Astrocyte (in vitro differentiated cells and primary cell): ENCODE measurements at regions not wholly inside any gene's neighbourhood (a gene's known extent, or its start where the extent isn't known, plus 50 kb on each side); places are given as distances from the start of the nearest gene placed in this dataset.

Experiments
- DNase-seq: peaks from one replicate; pipeline ENCODE4 v3.0.0-alpha.2; 2010; ENCODE audit warnings: low read depth
- FAIRE-seq: peaks from 2 replicates; lab custom pipeline; 2011; peaks lifted over from hg19 to GRCh38; lab: Jason Lieb, UNC
- H2AFZ ChIP-seq: 2 replicates; pipeline ENCODE4 v1.6.0; 2012; ENCODE audit warnings: low read depth, low read length, inconsistent platforms
- H3K27ac ChIP-seq: 2 replicates; pipeline ENCODE4 v1.5.1; 2011; ENCODE audit warnings: low read depth, low read length, inconsistent platforms
- H3K27me3 ChIP-seq: 2 replicates; pipeline ENCODE4 v1.6.0; 2011; ENCODE audit warnings: low read length, inconsistent platforms; ENCODE audit not compliant: insufficient read depth
- H3K36me3 ChIP-seq: 2 replicates; pipeline ENCODE4 v1.5.1; 2011; ENCODE audit warnings: low read length, inconsistent platforms; ENCODE audit not compliant: insufficient read depth
- H3K4me1 ChIP-seq: 2 replicates; pipeline ENCODE4 v1.5.1; 2011; ENCODE audit warnings: low read length, inconsistent platforms; ENCODE audit not compliant: insufficient read depth
- H3K4me2 ChIP-seq: 2 replicates; pipeline ENCODE4 v1.6.0; 2012; ENCODE audit warnings: low read length, inconsistent platforms
- H3K4me3 ChIP-seq: 2 replicates; pipeline ENCODE4 v1.5.1; 2011; ENCODE audit warnings: low read depth, mild to moderate bottlenecking, low read length, inconsistent platforms; ENCODE audit not compliant: insufficient read depth
- H3K79me2 ChIP-seq: 2 replicates; pipeline ENCODE4 v1.6.0; 2012; ENCODE audit warnings: mild to moderate bottlenecking, low read length, inconsistent platforms; ENCODE audit not compliant: insufficient read depth
- H3K9ac ChIP-seq: 2 replicates; pipeline ENCODE4 v1.6.0; 2012; ENCODE audit warnings: mild to moderate bottlenecking, low read length, inconsistent platforms
- H3K9me3 ChIP-seq: 2 replicates; pipeline ENCODE4 v1.5.1; 2012; ENCODE audit warnings: low read depth, mild to moderate bottlenecking, low read length, inconsistent platforms; ENCODE audit not compliant: insufficient read depth
- H4K20me1 ChIP-seq: 2 replicates; pipeline ENCODE4 v1.6.0; 2012; ENCODE audit warnings: low read length, inconsistent platforms; ENCODE audit not compliant: insufficient read depth
- H3K27ac Mint-ChIP-seq: one replicate; pipeline ENCODE4 v1.8.0; 2021; ENCODE audit warnings: mild to moderate bottlenecking, mixed read lengths; ENCODE audit not compliant: unreplicated experiment
- H3K27me3 Mint-ChIP-seq: one replicate; pipeline ENCODE4 v1.8.0; 2021; ENCODE audit warnings: low read depth, mixed read lengths; ENCODE audit not compliant: unreplicated experiment
- H3K36me3 Mint-ChIP-seq: one replicate; pipeline ENCODE4 v1.8.0; 2021; ENCODE audit warnings: low read depth, mixed read lengths; ENCODE audit not compliant: unreplicated experiment
- H3K4me1 Mint-ChIP-seq: one replicate; pipeline ENCODE4 v1.8.0; 2021; ENCODE audit warnings: low read depth, mixed read lengths; ENCODE audit not compliant: unreplicated experiment
- H3K4me3 Mint-ChIP-seq: one replicate; pipeline ENCODE4 v1.8.0; 2021; ENCODE audit warnings: mild to moderate bottlenecking, moderate library complexity, mixed read lengths; ENCODE audit not compliant: unreplicated experiment
- H3K9me3 Mint-ChIP-seq: one replicate; pipeline ENCODE4 v1.8.0; 2021; ENCODE audit warnings: mild to moderate bottlenecking, mixed read lengths; ENCODE audit not compliant: unreplicated experiment
- CTCF ChIP-seq: IDR thresholded peaks from 2 replicates; pipeline ENCODE4 v1.5.1; 2011; ENCODE audit warnings: low read depth, mild to moderate bottlenecking, inconsistent platforms, low read length, moderate library complexity; ENCODE audit not compliant: insufficient read depth
- EZH2 ChIP-seq: IDR thresholded peaks from 2 replicates; pipeline ENCODE4 v1.6.1; 2012; ENCODE audit warnings: mild to moderate bottlenecking, low read length, inconsistent platforms; ENCODE audit not compliant: insufficient read depth

GRCh38 chr5:62714296-62714695 lies 135.7 kb downstream of the LRRC70 start:
- Mint-ChIP-seq H3K4me1 (peaks cover 8% of the 10 kb centered on the region), H3K36me3 (no peaks in the 10 kb centered on the region), H3K4me3 (no peak overlapping the region), H3K27ac (no peak overlapping the region), H3K27me3 (no peaks in the 10 kb centered on the region), H3K9me3 (no peaks in the 10 kb centered on the region)
- TF ChIP-seq EZH2 = no peak
- no peak for TF ChIP-seq CTCF
- no peaks in the 10 kb centered on the region for H4K20me1 ChIP-seq
- H3K79me2 ChIP-seq = no peaks in the 10 kb centered on the region
- FAIRE-seq = no peak
- H3K4me3 ChIP-seq = no peak overlapping the region
- DNase-seq = no peak
- H3K4me2 ChIP-seq = no peak overlapping the region
- no peak overlapping the region for H3K9ac ChIP-seq
- no peaks in the 10 kb centered on the region for H3K27me3 ChIP-seq
- no peak overlapping the region for H2AFZ ChIP-seq
- no peaks in the 10 kb centered on the region for H3K4me1 ChIP-seq
- H3K9me3 ChIP-seq = no peaks in the 10 kb centered on the region
- H3K36me3 ChIP-seq = no peaks in the 10 kb centered on the region
- H3K27ac ChIP-seq = no peak overlapping the region

- Histone ChIP-seq H3K27me3 (no peaks in the 10 kb centered on the region), H3K4me3 (no peak overlapping the region), H2AFZ (no peak overlapping the region), H3K9me3 (no peaks in the 10 kb centered on the region), H3K36me3 (no peaks in the 10 kb centered on the region), H3K27ac (no peak overlapping the region), H3K9ac (no peak overlapping the region), H4K20me1 (no peaks in the 10 kb centered on the region), H3K4me2 (no peak overlapping the region), H3K79me2 (no peaks in the 10 kb centered on the region), H3K4me1 (no peaks in the 10 kb centered on the region)
- H3K27ac Mint-ChIP-seq = no peak overlapping the region
- peaks cover 5% of the 10 kb centered on the region for H3K27me3 Mint-ChIP-seq
- no peak overlapping the region for H3K4me3 Mint-ChIP-seq
- no peak for DNase-seq
- H3K9me3 Mint-ChIP-seq = peaks cover 3% of the 10 kb centered on the region
- no peaks in the 10 kb centered on the region for H3K36me3 Mint-ChIP-seq
- no peaks in the 10 kb centered on the region for H3K4me1 Mint-ChIP-seq
- no peak for TF ChIP-seq CTCF
- no peak for TF ChIP-seq EZH2
- no peak for FAIRE-seq
These were observed 130.1 kb downstream of the LRRC70 start for GRCh38 chr5:62708481-62709325.

GRCh38 chr5:62707563-62707962 lies 128.9 kb downstream of the LRRC70 start:
- H3K4me1 Mint-ChIP-seq = no peaks in the 10 kb centered on the region
- TF ChIP-seq EZH2 (no peak), CTCF (no peak)
- H3K27me3 Mint-ChIP-seq = peaks cover 5% of the 10 kb centered on the region

More at GRCh38 chr5:62707563-62707962, 128.9 kb downstream of the LRRC70 start:
- FAIRE-seq = no peak
- no peak for DNase-seq
- Histone ChIP-seq H3K4me3 (no peak overlapping the region), H3K4me2 (no peak overlapping the region), H3K36me3 (no peaks in the 10 kb centered on the region), H3K27ac (no peak overlapping the region), H3K4me1 (no peaks in the 10 kb centered on the region), H3K79me2 (no peaks in the 10 kb centered on the region), H3K9me3 (no peaks in the 10 kb centered on the region), H4K20me1 (no peaks in the 10 kb centered on the region), H3K9ac (no peak overlapping the region), H2AFZ (no peak overlapping the region), H3K27me3 (no peaks in the 10 kb centered on the region)
- no peaks in the 10 kb centered on the region for H3K36me3 Mint-ChIP-seq
- no peak overlapping the region for H3K4me3 Mint-ChIP-seq
- peaks cover 3% of the 10 kb centered on the region for H3K9me3 Mint-ChIP-seq
- no peak overlapping the region for H3K27ac Mint-ChIP-seq
